Stimulated activated memory B cell treated with anti-CD40 and anti-IgM and Interleukin-4, amounts not matched to agents 10 μg/mL and 1 μg/mL and 100 μg/mL, for 72 hours (primary cell): ENCODE measurements at regions not wholly inside any gene's neighbourhood (a gene's known extent, or its start where the extent isn't known, plus 50 kb on each side); places are given as distances from the start of the nearest gene placed in this dataset.
A peak's percentile ranks its signal among the peaks of the same experiment; 100 is the strongest.

Experiments used
- ATAC-seq: fragments of 150-1000 bp; cut with Tn5 transposase; 2 replicates; pipeline ENCODE4 v1.10.0; 2021
- H3K27ac Mint-ChIP-seq: one replicate; pipeline ENCODE4 v1.8.0; 2022; ENCODE audit warnings: mild to moderate bottlenecking, mixed read lengths
- H3K27me3 Mint-ChIP-seq: one replicate; pipeline ENCODE4 v1.8.0; 2022; ENCODE audit warnings: mixed read lengths
- H3K36me3 Mint-ChIP-seq: one replicate; pipeline ENCODE4 v1.8.0; 2022; ENCODE audit warnings: mixed read lengths
- H3K4me1 Mint-ChIP-seq: one replicate; pipeline ENCODE4 v1.8.0; 2022; ENCODE audit warnings: mixed read lengths
- H3K4me3 Mint-ChIP-seq: one replicate; pipeline ENCODE4 v1.8.0; 2022; ENCODE audit warnings: mild to moderate bottlenecking, moderate library complexity, mixed read lengths
- H3K9me3 Mint-ChIP-seq: one replicate; pipeline ENCODE4 v1.8.0; 2022; ENCODE audit warnings: mixed read lengths

DNA sequence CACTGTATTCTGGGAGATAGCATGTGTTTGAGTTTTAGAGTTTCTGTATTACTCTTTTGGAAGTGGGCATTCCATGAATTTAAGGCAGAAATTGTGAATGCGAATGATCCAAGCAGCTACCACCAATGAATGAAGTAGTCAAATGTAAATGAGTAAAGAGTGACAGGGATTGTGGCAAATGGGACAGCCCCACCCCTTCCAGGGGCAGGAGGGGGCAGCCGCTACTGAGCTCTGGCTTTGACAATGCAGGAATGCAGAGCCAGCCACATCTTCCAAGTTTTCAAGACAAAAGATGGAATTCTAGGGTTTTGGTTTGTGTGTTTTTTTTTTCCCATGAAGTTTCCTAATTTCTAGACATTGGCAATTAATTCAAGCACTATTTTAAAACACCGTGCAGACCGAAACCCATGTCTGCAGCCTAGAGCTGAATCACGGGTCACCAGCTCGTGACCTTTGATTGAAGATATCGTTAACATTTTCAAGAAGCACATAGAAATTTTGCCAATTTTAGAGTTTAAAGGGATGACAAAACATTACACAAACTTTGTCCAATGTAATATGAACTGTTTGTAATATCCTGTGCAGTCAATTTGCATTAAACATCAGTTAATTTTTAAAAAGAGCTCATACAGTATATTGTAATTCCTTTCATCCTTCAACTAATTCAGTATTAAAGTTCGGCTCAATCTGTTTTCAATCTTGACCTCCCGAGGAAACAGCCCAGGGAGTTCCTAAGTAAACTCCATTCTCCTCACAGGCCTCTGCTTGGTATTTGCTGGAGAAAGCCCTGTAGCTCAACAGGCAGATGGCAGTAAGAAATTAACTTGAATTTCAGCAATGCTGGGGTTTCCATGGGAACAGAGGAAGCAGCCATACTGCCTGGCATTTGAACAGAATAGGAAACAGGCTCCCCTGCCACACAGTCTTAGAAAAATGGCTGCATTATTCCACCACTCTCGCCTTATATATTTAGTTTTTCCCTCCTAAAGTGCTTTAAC is 83.4 kb downstream of the UCHL1 start:
- no peaks in the 10 kb centered on the region for H3K36me3 Mint-ChIP-seq

DNA sequence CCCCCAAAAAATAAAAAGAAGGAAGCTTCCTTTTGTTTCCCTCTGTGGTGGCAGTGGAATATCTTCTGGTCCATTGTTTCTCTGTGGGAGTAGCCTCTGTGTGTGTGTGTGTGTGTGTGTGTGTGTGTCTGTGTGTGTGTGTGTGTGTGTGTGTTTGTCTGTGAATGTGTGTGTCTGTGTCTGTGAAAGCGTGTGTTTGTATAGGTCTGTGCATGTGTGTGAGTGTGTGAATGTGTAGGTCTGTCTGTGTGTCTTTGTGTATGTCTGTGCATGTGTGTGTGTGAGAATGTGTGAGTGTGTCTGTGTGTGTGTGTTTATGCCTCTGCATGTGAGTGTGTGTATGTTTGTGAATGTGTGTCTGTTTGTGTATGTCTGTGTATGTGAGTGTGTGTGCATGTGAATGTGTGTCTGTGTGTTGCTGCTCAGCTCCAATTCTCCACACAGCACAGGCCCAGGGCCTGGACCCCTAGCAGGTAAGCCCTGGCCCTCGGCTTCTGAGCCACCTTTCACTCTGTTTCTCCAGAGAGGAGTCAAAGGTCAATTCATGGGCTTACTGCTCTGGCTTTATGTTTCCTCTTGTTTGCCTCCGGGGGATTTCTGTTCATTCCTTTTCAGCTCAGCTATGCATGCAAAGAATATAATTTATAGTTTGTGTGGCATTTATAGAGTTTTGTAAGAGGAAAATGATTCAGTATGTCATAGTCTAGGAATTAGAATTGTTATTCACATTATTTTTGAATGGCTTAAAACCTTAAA is 89.8 kb downstream of the UCHL1 start:
- peaks cover 5% of the 10 kb centered on the region for H3K27me3 Mint-ChIP-seq
- no peaks in the 10 kb centered on the region for H3K4me1 Mint-ChIP-seq
- H3K4me3 Mint-ChIP-seq, result no peak overlapping the region
- no peak for ATAC-seq
- no peaks in the 10 kb centered on the region for H3K36me3 Mint-ChIP-seq
- no peak overlapping the region for H3K27ac Mint-ChIP-seq
- peaks cover 5% of the 10 kb centered on the region for H3K9me3 Mint-ChIP-seq

More for the DNA sequence above, 83.4 kb downstream of the UCHL1 start:
- H3K27me3 Mint-ChIP-seq, result no peaks in the 10 kb centered on the region
- peaks cover 9% of the 10 kb centered on the region for H3K9me3 Mint-ChIP-seq
- H3K27ac Mint-ChIP-seq, result no peak overlapping the region
- no peak overlapping the region for H3K4me3 Mint-ChIP-seq
- H3K4me1 Mint-ChIP-seq, result no peaks in the 10 kb centered on the region
- no peak for ATAC-seq

DNA sequence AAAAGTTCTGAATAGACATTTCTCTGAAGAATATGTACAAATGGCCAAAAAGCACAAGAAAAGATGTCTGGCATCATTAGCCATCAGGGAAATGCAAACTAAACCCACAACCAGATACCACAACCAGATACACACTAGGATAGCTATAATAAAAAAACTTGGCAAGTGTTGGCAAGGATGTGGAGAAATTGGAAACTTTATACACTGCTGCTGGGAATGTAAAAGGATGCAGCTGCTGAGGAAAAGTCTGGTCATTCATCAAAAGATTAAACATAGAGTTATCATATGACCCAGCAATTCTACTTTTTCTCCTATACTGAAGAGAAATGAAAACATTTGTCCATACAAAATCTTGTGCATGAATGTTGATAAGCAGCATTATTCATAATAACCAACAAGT is 92.3 kb downstream of the UCHL1 start:
- no peak overlapping the region for H3K4me3 Mint-ChIP-seq
- no peak for ATAC-seq

DNA sequence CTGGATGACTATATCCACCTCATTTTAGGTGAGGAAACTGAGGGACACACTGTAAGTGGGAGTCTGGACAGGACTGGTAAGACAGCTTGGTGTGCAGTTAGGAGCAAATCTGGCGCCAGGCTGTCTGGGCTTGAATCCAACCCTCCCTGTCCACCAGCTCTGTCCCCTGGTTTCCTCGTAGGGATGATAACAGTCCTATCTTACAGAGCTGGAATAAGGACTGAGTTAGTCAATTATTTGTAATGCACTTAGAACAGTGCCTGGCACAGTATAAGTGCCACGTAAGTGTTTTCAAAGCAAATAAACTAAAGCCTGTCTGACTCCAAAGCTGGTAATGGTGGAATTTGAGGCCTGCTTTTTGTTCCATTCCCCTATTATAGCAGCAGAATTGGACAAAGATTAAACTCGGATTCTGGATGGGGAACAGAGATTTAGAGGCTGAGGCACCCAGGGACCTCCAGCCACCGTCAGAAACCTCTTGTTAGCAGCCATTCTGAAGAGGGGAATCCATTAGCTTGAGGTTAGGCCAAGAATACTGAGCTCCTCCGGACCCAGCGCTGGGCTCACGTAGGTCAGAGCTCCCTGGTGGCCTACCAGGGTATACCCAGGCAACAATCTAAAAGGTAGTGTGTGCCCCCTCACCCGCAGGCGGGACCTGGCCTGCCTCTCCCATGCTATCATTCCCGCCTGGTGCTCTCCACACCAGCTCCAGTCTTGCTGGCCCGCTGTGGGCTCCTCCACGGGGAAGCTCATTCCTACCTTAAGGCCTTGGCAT is 102.1 kb downstream of the UCHL1 start:
- Mint-ChIP-seq H3K36me3 (no peaks in the 10 kb centered on the region), H3K4me3 (no peak overlapping the region), H3K27me3 (peaks cover 42% of the 10 kb centered on the region), H3K4me1 (peaks cover 8% of the 10 kb centered on the region), H3K27ac (no peak overlapping the region), H3K9me3 (peaks cover 2% of the 10 kb centered on the region)
- ATAC-seq, result no peak

More for the DNA sequence above, 92.3 kb downstream of the UCHL1 start:
- Mint-ChIP-seq H3K27ac (no peak overlapping the region), H3K9me3 (peaks cover 14% of the 10 kb centered on the region), H3K4me1 (no peaks in the 10 kb centered on the region), H3K27me3 (peaks cover 5% of the 10 kb centered on the region), H3K36me3 (no peaks in the 10 kb centered on the region)

DNA sequence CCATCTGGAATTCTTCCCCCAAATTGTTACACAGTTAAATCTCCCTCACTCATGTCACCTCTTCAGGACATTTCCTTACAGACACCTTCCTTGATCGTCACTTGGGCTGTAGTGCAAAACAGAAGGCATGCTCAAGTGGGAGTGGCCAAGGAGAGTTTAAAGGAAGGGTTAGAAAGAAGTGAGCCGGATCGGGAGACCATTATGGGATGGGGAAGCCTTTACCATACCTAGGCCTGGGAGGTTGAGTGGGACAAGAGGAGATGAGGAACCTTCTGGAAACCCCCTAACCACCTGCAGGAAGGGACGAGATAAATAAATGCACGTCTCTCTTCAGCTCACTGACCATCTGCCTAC is 102.7 kb downstream of the UCHL1 start:
- Mint-ChIP-seq H3K27ac (no peak overlapping the region), H3K9me3 (peaks cover 2% of the 10 kb centered on the region), H3K4me1 (peaks cover 8% of the 10 kb centered on the region), H3K27me3 (peaks cover 42% of the 10 kb centered on the region), H3K4me3 (no peak overlapping the region), H3K36me3 (no peaks in the 10 kb centered on the region)
- no peak for ATAC-seq

DNA sequence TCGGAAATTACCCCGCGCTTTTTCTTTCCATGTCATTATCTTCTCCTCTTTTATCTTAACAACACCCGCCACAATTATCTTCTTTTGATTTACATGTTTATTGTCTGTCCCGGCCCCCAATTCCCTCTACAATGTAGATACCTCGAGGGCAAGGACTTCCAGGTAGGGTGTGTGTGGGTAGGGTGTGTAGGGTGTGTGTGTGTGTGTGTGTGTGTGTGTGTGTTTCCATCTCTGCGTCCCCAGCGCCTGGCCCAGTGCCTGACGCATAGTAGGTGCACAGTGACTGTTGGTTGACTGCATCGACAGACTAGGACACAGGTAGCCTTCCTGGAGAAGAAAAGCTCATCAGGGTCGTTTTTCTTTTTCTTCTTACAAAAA is 103.1 kb downstream of the UCHL1 start:
- H3K27ac Mint-ChIP-seq, result no peak overlapping the region
- H3K27me3 Mint-ChIP-seq, result peaks cover 46% of the 10 kb centered on the region
- peaks cover 2% of the 10 kb centered on the region for H3K9me3 Mint-ChIP-seq
- no peak for ATAC-seq
- no peaks in the 10 kb centered on the region for H3K36me3 Mint-ChIP-seq
- H3K4me1 Mint-ChIP-seq, result peaks cover 8% of the 10 kb centered on the region
- no peak overlapping the region for H3K4me3 Mint-ChIP-seq

DNA sequence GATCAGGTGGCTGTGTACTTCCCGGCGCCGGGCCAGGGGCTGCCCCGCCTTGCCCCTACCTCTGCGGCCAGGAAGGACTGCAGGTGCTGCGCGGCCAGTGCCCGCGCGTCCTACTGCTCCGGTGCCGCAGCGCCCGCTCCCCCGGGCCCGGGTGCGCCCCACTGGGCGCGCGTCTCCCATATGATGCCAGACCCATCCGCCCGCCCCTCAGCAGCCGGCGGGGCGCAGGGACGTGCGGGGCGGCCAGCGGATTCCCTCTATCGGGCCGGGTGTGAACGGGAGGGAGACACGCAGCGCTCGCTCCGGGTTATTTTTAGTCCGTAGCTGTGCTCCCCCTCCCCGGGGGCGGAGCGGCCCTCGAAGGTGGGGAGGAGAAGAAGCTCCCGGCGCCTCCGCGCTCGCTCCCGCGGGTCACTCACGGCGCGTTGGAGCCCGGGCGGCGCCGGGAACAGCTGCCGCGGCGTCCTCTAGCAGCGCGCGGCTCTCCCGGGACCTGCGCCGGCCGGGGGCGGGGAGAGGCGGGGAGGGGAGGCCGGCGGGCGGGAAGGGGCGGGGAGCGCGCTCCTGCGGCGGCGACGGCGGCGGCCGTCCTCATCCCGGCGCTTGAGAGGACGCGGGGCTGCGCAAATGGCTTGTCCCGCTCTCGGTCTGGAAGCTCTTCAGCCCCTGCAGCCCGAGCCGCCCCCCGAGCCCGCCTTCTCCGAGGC is 103.6 kb downstream of the UCHL1 start:
- H3K4me1 Mint-ChIP-seq, result peaks cover 8% of the 10 kb centered on the region
- H3K27me3 Mint-ChIP-seq, result peaks cover 52% of the 10 kb centered on the region
- peak overlapping the region; percentile 12 for H3K4me3 Mint-ChIP-seq
- peak; percentile 12 for ATAC-seq
- H3K36me3 Mint-ChIP-seq, result no peaks in the 10 kb centered on the region
- H3K27ac Mint-ChIP-seq, result no peak overlapping the region
- peaks cover 2% of the 10 kb centered on the region for H3K9me3 Mint-ChIP-seq

DNA sequence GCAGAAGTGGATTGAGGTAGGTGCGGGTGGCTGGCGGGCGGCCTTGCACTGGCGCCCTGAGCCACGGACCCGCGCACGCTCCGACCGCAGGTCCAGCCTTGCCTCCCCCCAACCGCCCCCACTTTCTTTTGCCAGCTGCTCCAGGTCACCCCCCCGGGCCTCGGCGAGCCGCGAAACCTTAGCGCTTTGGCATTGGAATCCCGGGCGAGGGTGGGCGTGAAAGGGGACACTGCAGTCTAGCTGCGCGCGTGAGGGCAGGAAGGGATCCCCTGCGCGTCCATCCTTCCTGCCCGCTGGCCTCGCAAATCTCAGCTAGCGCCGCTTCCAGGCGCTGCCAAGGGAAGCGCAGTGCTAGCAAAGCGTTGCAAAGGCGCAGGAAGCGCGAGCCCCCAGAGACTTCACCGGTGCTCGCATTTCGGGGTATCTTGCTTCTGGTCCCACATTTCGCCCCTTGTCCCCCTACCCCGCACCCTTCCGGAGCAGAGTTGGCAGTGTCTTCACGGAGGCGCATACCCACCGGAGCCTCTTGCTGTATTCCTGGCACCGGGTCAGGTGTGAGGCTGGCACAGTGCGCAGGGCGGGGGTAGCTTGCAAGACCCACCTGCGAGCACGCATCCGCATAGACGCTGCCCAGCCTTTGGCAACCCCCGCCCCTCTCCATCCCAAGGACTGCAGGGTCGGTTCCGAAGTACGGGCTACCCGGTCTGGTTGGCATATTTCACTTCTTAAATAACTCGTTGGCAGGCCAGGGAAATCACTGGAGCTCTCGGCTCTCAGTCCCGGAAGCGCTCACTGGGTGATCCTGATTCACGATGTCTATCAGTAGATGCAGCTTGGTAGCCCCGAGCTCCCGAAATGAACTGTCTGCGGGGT is 104.4 kb downstream of the UCHL1 start:
- H3K27me3 Mint-ChIP-seq, result peaks cover 58% of the 10 kb centered on the region
- ATAC-seq, result no peak
- no peaks in the 10 kb centered on the region for H3K36me3 Mint-ChIP-seq
- peaks cover 2% of the 10 kb centered on the region for H3K9me3 Mint-ChIP-seq
- peaks cover 8% of the 10 kb centered on the region for H3K4me1 Mint-ChIP-seq
- H3K4me3 Mint-ChIP-seq, result peak overlapping the region; percentile 15
- no peak overlapping the region for H3K27ac Mint-ChIP-seq

DNA sequence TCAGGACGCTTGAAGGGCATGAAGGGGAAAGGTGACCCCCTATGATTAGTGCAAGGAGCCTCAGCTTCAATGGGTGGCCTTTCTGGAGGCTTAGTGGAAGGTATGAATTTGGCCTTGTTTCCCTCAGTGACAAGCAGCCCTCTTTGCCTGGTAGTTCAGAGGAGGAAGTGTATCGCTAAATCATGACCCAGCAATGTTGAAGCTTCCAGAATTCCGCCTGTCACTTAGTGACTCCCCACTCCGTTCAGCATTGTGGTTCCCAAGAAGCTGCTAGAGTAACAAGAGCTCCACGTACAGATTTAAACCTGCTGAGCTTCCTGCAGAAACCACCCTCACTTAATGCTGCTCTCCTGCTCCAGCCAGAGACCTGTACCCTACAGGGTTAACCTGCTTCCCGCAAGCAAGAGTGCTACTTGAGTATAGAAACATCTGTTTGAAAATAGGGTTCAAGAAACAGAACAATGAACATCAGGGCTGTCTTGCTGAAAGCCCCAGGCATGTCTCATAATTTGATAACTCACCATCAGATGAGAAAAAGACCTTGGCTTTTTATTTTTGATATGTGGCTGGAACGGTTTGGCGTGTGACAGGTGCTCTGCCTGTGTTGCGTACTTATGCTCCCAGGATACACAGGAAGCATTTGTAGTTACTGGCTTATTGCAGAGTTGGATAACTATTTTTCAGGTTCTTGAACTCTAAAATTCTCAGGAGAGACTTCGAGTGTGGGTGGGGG is 105.2 kb downstream of the UCHL1 start:
- H3K9me3 Mint-ChIP-seq, result no peaks in the 10 kb centered on the region
- H3K36me3 Mint-ChIP-seq, result no peaks in the 10 kb centered on the region
- H3K4me3 Mint-ChIP-seq, result no peak overlapping the region
- peaks cover 58% of the 10 kb centered on the region for H3K27me3 Mint-ChIP-seq
- peaks cover 8% of the 10 kb centered on the region for H3K4me1 Mint-ChIP-seq
- H3K27ac Mint-ChIP-seq, result no peak overlapping the region
- no peak for ATAC-seq

DNA sequence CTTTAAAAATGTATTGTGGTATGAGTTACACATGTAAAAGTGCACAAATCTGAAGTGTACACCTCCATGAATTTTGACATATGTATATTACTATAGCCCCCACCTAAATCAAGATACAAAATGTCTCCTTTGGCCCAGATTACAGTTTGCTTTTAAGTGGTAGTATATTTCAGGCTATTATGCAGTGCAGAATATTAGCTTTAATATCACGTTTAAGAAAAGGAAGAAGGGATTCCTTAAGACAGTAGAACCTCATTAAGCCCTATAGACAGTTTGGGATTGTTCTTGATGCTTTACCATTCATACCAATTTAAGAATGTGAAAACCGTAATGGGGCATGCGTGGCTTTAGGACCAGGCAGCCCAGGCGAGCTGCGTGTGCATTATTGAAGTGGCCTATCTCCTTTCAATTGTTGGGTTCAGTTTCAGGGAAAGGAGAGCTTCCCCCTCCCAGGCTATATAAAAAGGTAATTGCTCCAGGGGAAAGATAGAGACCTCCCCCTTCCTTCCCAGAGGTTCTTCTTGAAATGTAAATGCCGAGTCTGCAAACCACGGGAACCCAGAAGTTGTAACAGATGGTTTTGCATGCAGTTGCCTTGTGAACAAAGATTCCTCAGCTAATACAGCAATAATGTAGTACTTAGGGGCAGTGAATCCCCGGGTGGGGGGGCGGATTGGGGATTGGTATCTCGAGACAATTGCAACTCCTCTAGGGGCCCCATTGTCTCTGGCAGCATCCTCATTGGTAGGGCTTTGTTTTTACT is 106.1 kb downstream of the UCHL1 start:
- Mint-ChIP-seq H3K27ac (no peak overlapping the region), H3K4me1 (peaks cover 8% of the 10 kb centered on the region), H3K4me3 (no peak overlapping the region), H3K9me3 (no peaks in the 10 kb centered on the region), H3K36me3 (no peaks in the 10 kb centered on the region), H3K27me3 (peaks cover 58% of the 10 kb centered on the region)
- no peak for ATAC-seq

DNA sequence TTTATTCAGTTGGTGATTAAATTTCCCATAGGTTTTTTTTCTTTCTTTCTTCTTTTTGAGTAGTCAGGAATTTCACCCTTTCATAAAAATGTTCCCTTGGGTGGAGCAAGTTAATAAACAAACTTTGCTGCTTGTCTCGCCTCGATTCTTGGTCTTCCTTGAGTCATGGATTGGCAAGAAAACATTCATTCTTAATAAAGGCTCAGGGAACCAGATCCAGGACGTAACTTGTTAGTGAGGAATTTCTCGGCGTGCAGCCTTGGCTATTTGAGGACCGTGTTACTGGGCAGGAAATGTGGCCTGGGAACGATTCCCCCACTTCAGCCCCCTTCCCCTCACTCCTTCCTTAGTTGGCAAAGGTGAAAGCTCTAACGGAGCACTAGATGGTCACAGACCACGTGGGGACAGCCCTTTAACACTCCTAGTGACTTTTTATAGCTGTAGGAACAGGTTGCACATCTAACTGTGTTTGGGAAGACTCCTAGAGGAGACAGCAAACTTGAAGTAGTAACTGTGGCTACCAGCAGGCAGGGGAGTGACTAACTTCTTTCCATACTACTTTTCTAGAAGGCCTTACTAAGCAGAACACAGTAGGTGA is 106.8 kb downstream of the UCHL1 start:
- Mint-ChIP-seq H3K27ac (no peak overlapping the region), H3K9me3 (no peaks in the 10 kb centered on the region), H3K4me3 (no peak overlapping the region), H3K4me1 (peaks cover 8% of the 10 kb centered on the region), H3K36me3 (no peaks in the 10 kb centered on the region), H3K27me3 (peaks cover 54% of the 10 kb centered on the region)
- ATAC-seq, result no peak

DNA sequence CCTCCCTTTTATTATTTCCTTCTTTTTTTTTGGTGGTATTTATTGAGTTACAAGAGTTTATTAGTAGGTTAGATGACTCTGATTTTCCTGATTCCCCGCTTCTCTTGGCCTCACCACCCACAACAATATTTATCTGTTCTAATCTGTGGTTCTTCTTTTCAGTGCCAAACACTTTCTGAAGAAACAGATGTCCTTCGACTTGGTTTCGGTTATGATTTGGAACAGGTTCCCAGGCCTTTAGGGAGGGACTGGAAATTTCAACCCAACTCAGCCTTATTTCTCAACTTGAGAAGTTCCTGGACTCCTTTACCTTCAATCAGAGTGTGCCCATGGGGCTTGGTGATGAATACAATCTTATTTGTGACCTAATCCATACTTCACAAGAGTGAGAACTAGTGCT is 108.1 kb downstream of the UCHL1 start:
- peaks cover 40% of the 10 kb centered on the region for H3K27me3 Mint-ChIP-seq
- no peaks in the 10 kb centered on the region for H3K9me3 Mint-ChIP-seq
- H3K36me3 Mint-ChIP-seq, result no peaks in the 10 kb centered on the region
- no peak for ATAC-seq
- peaks cover 8% of the 10 kb centered on the region for H3K4me1 Mint-ChIP-seq
- no peak overlapping the region for H3K27ac Mint-ChIP-seq
- H3K4me3 Mint-ChIP-seq, result no peak overlapping the region

DNA sequence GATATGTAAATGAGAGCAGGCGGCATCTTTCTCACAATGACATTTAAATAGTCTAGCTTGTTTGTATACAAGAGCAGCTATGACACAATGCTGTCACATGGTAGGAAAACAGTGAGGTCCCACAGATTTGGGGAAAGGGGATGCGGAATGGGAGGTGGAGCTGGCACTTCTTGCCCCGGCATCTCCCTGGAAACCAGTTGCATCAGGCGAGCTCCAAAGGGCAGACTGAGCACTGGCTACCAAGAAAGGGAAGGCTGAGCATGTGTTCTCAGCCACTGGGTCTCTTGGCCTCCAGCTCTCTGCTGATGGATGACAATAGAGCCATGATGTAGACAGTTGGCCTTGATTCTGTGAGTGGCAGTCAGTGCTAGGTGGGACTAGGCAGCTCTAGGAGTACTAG is 109.0 kb downstream of the UCHL1 start:
- H3K9me3 Mint-ChIP-seq, result no peaks in the 10 kb centered on the region
- no peaks in the 10 kb centered on the region for H3K36me3 Mint-ChIP-seq
- no peak overlapping the region for H3K27ac Mint-ChIP-seq
- peaks cover 8% of the 10 kb centered on the region for H3K4me1 Mint-ChIP-seq
- H3K27me3 Mint-ChIP-seq, result peaks cover 36% of the 10 kb centered on the region
- ATAC-seq, result no peak
- H3K4me3 Mint-ChIP-seq, result no peak overlapping the region
